ENCODE measurements at regions not wholly inside any gene's neighbourhood (a gene's known extent, or its start where the extent isn't known, plus 50 kb on each side); places are given as distances from the start of the nearest gene placed in this dataset.

DNA sequence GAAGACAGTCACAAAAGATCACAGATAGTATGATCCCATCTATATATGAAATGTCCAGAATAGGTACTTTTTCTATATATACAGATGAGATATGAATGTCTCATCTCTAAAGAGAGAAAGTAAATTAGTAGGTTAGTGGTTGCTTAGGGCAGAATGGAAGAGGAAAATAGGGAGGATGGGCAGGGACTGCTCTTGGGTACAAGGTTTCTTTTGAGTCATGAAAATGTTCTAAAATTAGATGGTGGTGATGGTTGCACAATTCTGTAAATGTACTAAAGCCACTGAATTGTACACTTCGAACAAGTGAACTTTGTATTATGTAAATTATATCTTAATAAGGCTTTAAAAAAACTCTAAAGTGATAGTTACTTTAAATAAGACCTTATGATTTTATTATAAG, 59.6 kb upstream of the GRAMD2B start:
- no peak for DNase-seq
- peaks cover 0 to 26% (median 8%) of the 10 kb centered on the region in 4 donors for H3K4me1 ChIP-seq
- in situ Hi-C loops (cut with MboI; ENCODE audit: low pct_ligation_motif_present in 1 of 4, low pct_unique_long_range_greater_than_20kb in 1 of 4, low sequenced_read_pairs in 3 of 4) (no loop called here), intact Hi-C loops (cut with DNase I; ENCODE audit: low total_unique reads) (loop anchor here (10.0 kb wide), 1 partner anchor 51 kb away; no protein-coding TSS in a partner anchor)
- no peak overlapping the region for H3K27ac ChIP-seq
- no peaks in the 10 kb centered on the region for H3K27me3 ChIP-seq
- H3K36me3 ChIP-seq, result no peaks in the 10 kb centered on the region
- WGBS, 2 donors (ENCODE audit: low coverage in 1 of 2), result 15 to 77% methylated on average over 1 of the region's 1 CpG
- no peaks in the 10 kb centered on the region for H3K9me3 ChIP-seq
- TF ChIP-seq, protein P1, sequence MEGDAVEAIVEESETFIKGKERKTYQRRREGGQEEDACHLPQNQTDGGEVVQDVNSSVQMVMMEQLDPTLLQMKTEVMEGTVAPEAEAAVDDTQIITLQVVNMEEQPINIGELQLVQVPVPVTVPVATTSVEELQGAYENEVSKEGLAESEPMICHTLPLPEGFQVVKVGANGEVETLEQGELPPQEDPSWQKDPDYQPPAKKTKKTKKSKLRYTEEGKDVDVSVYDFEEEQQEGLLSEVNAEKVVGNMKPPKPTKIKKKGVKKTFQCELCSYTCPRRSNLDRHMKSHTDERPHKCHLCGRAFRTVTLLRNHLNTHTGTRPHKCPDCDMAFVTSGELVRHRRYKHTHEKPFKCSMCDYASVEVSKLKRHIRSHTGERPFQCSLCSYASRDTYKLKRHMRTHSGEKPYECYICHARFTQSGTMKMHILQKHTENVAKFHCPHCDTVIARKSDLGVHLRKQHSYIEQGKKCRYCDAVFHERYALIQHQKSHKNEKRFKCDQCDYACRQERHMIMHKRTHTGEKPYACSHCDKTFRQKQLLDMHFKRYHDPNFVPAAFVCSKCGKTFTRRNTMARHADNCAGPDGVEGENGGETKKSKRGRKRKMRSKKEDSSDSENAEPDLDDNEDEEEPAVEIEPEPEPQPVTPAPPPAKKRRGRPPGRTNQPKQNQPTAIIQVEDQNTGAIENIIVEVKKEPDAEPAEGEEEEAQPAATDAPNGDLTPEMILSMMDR (IDR thresholded peaks at IDR 0.05), result no peak
- no peak for TF ChIP-seq POLR2A (IDR thresholded peaks at IDR 0.05)
- TF ChIP-seq EP300 (IDR thresholded peaks at IDR 0.05; ENCODE audit: low read depth), result no peak
- no peak for TF ChIP-seq POLR2AphosphoS5 (IDR thresholded peaks at IDR 0.05)
- no peak overlapping the region for H3K4me3 ChIP-seq

DNA sequence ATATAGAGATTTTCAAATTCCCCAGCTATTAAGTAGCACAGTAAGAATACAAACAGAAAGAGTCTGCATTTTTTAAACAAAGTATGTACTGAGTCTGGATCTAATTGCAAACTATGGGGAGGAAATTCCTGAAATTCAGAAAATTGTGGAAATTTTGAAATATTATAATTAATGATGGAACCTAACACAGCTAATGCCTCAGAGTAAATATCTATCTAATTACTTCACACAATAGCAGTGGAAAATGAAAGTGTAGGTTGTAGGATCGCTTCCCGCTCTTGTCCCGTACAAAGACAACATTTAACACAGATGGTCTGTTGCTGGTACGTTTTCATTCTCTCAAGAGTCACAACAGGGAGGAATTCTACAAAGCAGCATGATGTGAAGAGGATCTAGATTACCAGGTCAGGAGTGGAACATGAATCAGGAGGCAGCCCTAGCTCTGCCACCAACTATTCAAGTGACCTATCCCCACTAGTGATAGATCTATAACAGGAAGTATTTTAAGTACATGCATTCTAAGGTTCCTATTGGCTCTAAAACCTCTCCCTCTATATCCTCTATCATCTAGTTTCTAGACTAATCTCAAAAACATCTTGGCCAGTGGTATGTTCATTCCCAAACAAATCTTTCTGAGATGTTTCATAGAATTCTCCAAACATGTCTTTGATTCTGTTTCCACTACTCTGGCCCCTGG, 58.9 kb upstream of the GRAMD2B start:
- Histone ChIP-seq H3K27me3 (no peaks in the 10 kb centered on the region), H3K27ac (no peak overlapping the region), H3K9me3 (no peaks in the 10 kb centered on the region), H3K4me1 (peaks cover 0 to 33% (median 10%) of the 10 kb centered on the region in 4 donors), H3K36me3 (no peaks in the 10 kb centered on the region), H3K4me3 (no peak overlapping the region)
- intact Hi-C loops (cut with DNase I; ENCODE audit: low total_unique reads), result loop anchor here (10.0 kb wide), 1 partner anchor 50 kb away; no protein-coding TSS in a partner anchor
- TF ChIP-seq POLR2A (IDR thresholded peaks at IDR 0.05) (no peak), POLR2AphosphoS5 (IDR thresholded peaks at IDR 0.05) (no peak), EP300 (IDR thresholded peaks at IDR 0.05; ENCODE audit: low read depth) (no peak)
- TF ChIP-seq, protein P1 (IDR thresholded peaks at IDR 0.05), result no peak
- no peak for DNase-seq
- WGBS, 2 donors (ENCODE audit: low coverage in 1 of 2), result 87% methylated on average over 4 of the region's 4 CpGs
- in situ Hi-C loops (cut with MboI; ENCODE audit: low pct_ligation_motif_present in 1 of 4, low pct_unique_long_range_greater_than_20kb in 1 of 4, low sequenced_read_pairs in 3 of 4), result no loop called here

DNA sequence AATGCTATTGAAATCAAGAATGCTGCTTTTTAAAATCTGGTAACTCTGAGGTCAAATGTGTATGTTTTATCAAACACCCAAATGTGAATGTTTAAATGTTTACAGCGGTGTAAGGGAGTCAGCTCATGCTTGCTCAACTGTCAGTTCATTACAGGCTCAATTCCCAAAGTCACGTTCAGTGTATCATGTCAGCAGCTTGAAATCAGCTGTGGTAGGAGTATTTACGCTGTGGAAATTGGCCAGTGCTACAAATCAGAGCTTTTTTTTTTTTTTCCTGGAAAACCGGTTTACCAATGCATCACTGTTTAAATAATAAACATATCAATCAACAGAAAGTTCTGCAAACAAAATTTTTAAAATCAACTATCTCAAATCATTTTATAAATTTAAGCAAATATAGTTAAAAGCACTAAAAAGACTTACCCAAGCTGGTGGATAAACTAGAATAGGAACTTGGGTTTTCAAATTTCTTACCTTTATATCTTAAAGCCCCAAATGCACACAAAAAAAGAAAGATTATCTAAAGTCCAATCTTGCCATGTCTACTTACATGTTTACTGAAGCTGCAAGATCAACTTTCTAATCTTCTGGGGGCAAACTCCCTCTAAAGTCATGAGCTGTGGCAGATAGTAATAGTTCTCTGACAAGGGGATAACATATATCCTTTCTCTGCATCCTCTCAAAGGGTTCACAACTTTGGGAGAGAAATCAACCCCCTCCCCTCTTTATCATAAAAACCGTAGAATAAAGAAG, 57.6 kb upstream of the GRAMD2B start:
- no peak overlapping the region for H3K27ac ChIP-seq
- no peak overlapping the region for H3K4me3 ChIP-seq
- TF ChIP-seq POLR2AphosphoS5 (IDR thresholded peaks at IDR 0.05) (no peak), EP300 (IDR thresholded peaks at IDR 0.05; ENCODE audit: low read depth) (no peak), POLR2A (IDR thresholded peaks at IDR 0.05) (no peak)
- TF ChIP-seq, protein P1 (IDR thresholded peaks at IDR 0.05), result no peak
- WGBS, 2 donors (ENCODE audit: low coverage in 1 of 2), result 49 to 51% methylated on average over 5 of the region's 5 CpGs
- no peak for DNase-seq
- no peaks in the 10 kb centered on the region for H3K36me3 ChIP-seq
- H3K27me3 ChIP-seq, result no peaks in the 10 kb centered on the region
- peaks cover 12 to 44% (median 22%) of the 10 kb centered on the region in 4 donors for H3K4me1 ChIP-seq
- intact Hi-C loops (cut with DNase I; ENCODE audit: low total_unique reads), result loop anchor here (10.0 kb wide), 1 partner anchor 49 kb away; no protein-coding TSS in a partner anchor
- H3K9me3 ChIP-seq, result no peaks in the 10 kb centered on the region
- in situ Hi-C loops (cut with MboI; ENCODE audit: low pct_ligation_motif_present in 1 of 4, low pct_unique_long_range_greater_than_20kb in 1 of 4, low sequenced_read_pairs in 3 of 4), result no loop called here

DNA sequence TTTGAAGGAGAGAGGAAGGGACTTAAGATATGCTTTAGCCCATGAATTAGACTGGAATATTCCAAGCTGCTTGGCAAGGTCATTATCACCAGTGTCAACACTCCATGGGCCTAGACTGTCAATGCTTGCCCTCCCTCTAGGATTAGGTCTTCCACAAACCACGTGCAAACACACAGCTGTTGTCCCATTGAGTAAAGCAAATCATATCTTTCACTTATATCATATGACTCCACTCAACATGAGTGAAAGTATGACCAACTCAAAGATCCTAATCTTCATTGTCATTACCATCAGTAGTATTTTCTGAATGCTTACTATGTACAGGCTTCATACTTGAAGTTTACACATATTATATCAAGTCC, 57.0 kb upstream of the GRAMD2B start:
- H3K27me3 ChIP-seq, result no peaks in the 10 kb centered on the region
- TF ChIP-seq EP300 (IDR thresholded peaks at IDR 0.05; ENCODE audit: low read depth) (no peak), POLR2A (IDR thresholded peaks at IDR 0.05) (no peak), POLR2AphosphoS5 (IDR thresholded peaks at IDR 0.05) (no peak)
- TF ChIP-seq, protein P1 (IDR thresholded peaks at IDR 0.05), result no peak
- intact Hi-C loops (cut with DNase I; ENCODE audit: low total_unique reads), result loop anchor here (10.0 kb wide), 1 partner anchor 49 kb away; no protein-coding TSS in a partner anchor
- H3K4me1 ChIP-seq, result peaks cover 13 to 47% (median 23%) of the 10 kb centered on the region in 4 donors
- no peak for DNase-seq
- H3K4me3 ChIP-seq, result no peak overlapping the region
- 64% methylated on average over 1 of the region's 1 CpG; no CpG with 5 or more reads in 1 of the 2 donors for WGBS, 2 donors (ENCODE audit: low coverage in 1 of 2)
- no peak overlapping the region for H3K27ac ChIP-seq
- in situ Hi-C loops (cut with MboI; ENCODE audit: low pct_ligation_motif_present in 1 of 4, low pct_unique_long_range_greater_than_20kb in 1 of 4, low sequenced_read_pairs in 3 of 4), result no loop called here
- H3K36me3 ChIP-seq, result no peaks in the 10 kb centered on the region
- H3K9me3 ChIP-seq, result no peaks in the 10 kb centered on the region
